Body of pancreas (tissue), 4 donors: ENCODE measurements at regions not wholly inside any gene's neighbourhood (a gene's known extent, or its start where the extent isn't known, plus 50 kb on each side); places are given as distances from the start of the nearest gene placed in this dataset.

Experiments used
- ATAC-seq: fragments of 150-250 bp; one replicate; pipeline ENCODE4 v1.9.1; 2016
- DNase-seq, 4 donors: peaks; one replicate each; pipeline ENCODE4 v3.0.0-alpha.2; 2019
- H3K27ac ChIP-seq, 4 donors: fragments of 200-600 bp; sonication (generic); 1 replicate in 3 of 4; 2 replicates in 1 of 4; pipeline versions ENCODE4 v1.5.1 to v1.6.1; 2016 to 2019; ENCODE audit warnings: mild to moderate bottlenecking in 1 of 4, mixed read lengths in 1 of 4, moderate library complexity in 1 of 4
- H3K27me3 ChIP-seq, 2 donors: fragments of 200-600 bp; sonication (generic); one replicate each; pipeline ENCODE4 v1.6.0; 2016; ENCODE audit warnings: mild to moderate bottlenecking in 1 of 2
- H3K36me3 ChIP-seq, 2 donors: fragments of 200-600 bp; sonication (generic); replicated peaks in 1 of 2; 2 replicates each; pipeline ENCODE4 v1.5.1; 2016; ENCODE audit warnings: low read depth in 2 of 2; ENCODE audit not compliant: insufficient read depth in 1 of 2
- H3K4me1 ChIP-seq: fragments of 200-600 bp; sonication (generic); one replicate; pipeline ENCODE4 v1.6.0; 2016
- H3K4me3 ChIP-seq, 2 donors: fragments of 200-600 bp; sonication (generic); 1 replicate in 1 of 2; 2 replicates in 1 of 2; pipeline ENCODE4 v1.5.1; 2016 to 2019
- H3K9me3 ChIP-seq, 3 donors: fragments of 200-600 bp; sonication (generic); 1 replicate in 2 of 3; 2 replicates in 1 of 3; pipeline ENCODE4 v1.5.1; 2016
- CTCF ChIP-seq, 7 experiments: fragments of 450-650 bp in 4 of 7; fragments of 200-600 bp in 3 of 7; sonication (generic) in 3 of 7; IDR thresholded peaks; one replicate each; pipeline ENCODE4 v1.5.1; 2016 to 2019; ENCODE audit warnings: antibody characterized with exemption in 7 of 7
- POLR2A ChIP-seq, 3 donors: fragments of 450-650 bp; IDR thresholded peaks; one replicate each; pipeline ENCODE4 v1.6.1; 2016; ENCODE audit warnings: antibody characterized with exemption in 3 of 3, mild to moderate bottlenecking in 2 of 3
- WGBS, 2 donors: methylation state at CpG; one replicate each; pipeline ENCODE4 v1.1.5; 2017; 5-methylcytosine and 5-hydroxymethylcytosine counted together
- intact Hi-C: fragments of 100-400 bp; cut with DNase I; formaldehyde crosslinking; loops from one replicate; pipeline ENCODE4 v1.15.1; 2023

DNA sequence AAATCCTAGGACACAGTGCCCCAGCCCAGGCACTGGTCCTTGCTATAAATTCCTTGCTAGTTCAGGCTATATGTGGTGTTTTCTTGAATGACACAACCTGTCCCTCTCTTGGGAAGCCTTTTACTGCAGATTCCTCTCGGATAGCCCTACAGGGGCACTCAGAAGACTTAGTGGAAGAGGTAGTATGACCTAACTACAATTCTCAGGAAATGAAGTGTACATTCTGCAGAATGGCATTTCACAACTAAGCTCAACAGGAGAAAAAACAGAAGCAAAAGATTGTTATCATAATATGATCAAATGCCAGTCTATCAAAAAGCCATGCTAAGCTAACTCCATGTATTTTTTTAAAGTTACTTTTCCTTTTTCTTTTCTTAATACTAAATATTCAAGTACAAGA, 66.3 kb upstream of the FBXL4 start:
- intact Hi-C loops = no loop called here
- no peak overlapping the region for H3K4me3 ChIP-seq
- H3K4me1 ChIP-seq = no peaks in the 10 kb centered on the region
- no peaks in the 10 kb centered on the region for H3K9me3 ChIP-seq
- ATAC-seq (no peak), DNase-seq (no peak)
- no peaks in the 10 kb centered on the region for H3K36me3 ChIP-seq
- WGBS, 2 donors = 6 to 50% methylated on average over 1 of the region's 1 CpG
- no peak overlapping the region for H3K27ac ChIP-seq
- TF ChIP-seq CTCF (IDR thresholded peaks at IDR 0.05) = no peak
- no peak for TF ChIP-seq POLR2A (IDR thresholded peaks at IDR 0.05)
- H3K27me3 ChIP-seq = no peaks in the 10 kb centered on the region

GRCh38 chr6:99013661-99014060, 65.9 kb upstream of the FBXL4 start:
- TF ChIP-seq POLR2A (IDR thresholded peaks at IDR 0.05) (no peak), CTCF (IDR thresholded peaks at IDR 0.05) (no peak)
- no peak for DNase-seq
- ATAC-seq = no peak
- Histone ChIP-seq H3K4me3 (no peak overlapping the region), H3K4me1 (no peaks in the 10 kb centered on the region), H3K27me3 (no peaks in the 10 kb centered on the region), H3K27ac (no peak overlapping the region), H3K36me3 (no peaks in the 10 kb centered on the region), H3K9me3 (no peaks in the 10 kb centered on the region)
- 49 to 59% methylated on average over 3 of the region's 3 CpGs for WGBS, 2 donors
- intact Hi-C loops = no loop called here

DNA sequence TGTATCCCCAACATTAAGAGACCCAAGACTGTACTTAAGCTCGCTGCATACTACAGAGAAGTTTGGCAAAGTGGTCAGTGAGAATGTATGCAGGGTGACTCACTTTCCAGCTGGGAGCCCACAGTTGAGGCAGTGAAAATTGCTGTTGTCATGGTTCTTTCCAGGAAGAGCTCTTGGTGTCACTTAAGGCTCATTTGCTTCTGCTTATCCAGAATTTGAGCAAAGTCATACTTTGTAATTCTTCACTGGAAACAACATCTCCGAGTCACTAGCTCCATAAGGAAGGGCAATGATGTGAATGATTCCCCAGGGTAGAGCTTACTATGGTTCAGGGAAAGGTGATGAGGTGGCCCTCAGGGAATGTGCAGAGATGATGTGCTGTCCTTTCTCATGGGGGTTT, 65.4 kb upstream of the FBXL4 start:
- ATAC-seq (no peak), DNase-seq (no peak)

DNA sequence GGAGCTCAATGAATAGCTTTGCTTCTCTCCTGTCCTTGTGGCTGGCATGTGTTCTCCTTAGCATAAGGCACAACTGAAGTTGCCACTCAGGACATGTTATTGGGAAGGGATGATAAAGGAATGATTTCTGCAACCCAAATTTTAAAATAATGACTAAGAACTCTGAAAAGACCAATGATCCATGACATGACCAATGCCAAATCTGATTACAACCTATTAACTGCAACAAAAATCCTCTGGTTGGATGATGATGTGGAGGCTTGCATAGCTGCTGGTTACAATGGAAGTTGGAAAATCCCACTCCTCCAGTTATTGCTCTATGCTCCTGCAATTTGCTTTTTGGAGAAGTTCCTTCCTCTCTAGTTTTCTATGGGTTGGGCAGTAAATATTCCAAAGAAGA, 63.4 kb upstream of the FBXL4 start:
- Histone ChIP-seq H3K36me3 (no peaks in the 10 kb centered on the region), H3K27ac (no peak overlapping the region), H3K9me3 (no peaks in the 10 kb centered on the region), H3K4me1 (no peaks in the 10 kb centered on the region), H3K27me3 (no peaks in the 10 kb centered on the region), H3K4me3 (no peak overlapping the region)
- intact Hi-C loops = no loop called here
- DNase-seq = no peak
- no peak for ATAC-seq
- no peak for TF ChIP-seq POLR2A (IDR thresholded peaks at IDR 0.05)
- no peak for TF ChIP-seq CTCF (IDR thresholded peaks at IDR 0.05)

More for the DNA sequence above, 65.4 kb upstream of the FBXL4 start:
- intact Hi-C loops = no loop called here
- TF ChIP-seq POLR2A (IDR thresholded peaks at IDR 0.05) (no peak), CTCF (IDR thresholded peaks at IDR 0.05) (no peak)
- Histone ChIP-seq H3K27me3 (no peaks in the 10 kb centered on the region), H3K9me3 (no peaks in the 10 kb centered on the region), H3K36me3 (no peaks in the 10 kb centered on the region), H3K4me1 (no peaks in the 10 kb centered on the region), H3K27ac (no peak overlapping the region), H3K4me3 (no peak overlapping the region)
- 35 to 79% methylated on average over 2 of the region's 2 CpGs for WGBS, 2 donors

GRCh38 chr6:99002831-99003230, 55.1 kb upstream of the FBXL4 start:
- no peak for DNase-seq
- no peak overlapping the region for H3K4me3 ChIP-seq
- H3K36me3 ChIP-seq = no peaks in the 10 kb centered on the region
- H3K4me1 ChIP-seq = no peaks in the 10 kb centered on the region
- H3K27me3 ChIP-seq = no peaks in the 10 kb centered on the region
- H3K9me3 ChIP-seq = no peaks in the 10 kb centered on the region
- WGBS, 2 donors = 7 to 28% methylated on average over 1 of the region's 1 CpG
- no peak for ATAC-seq
- no peak for TF ChIP-seq CTCF (IDR thresholded peaks at IDR 0.05)
- no peak for TF ChIP-seq POLR2A (IDR thresholded peaks at IDR 0.05)
- H3K27ac ChIP-seq = no peak overlapping the region
- intact Hi-C loops = no loop called here
